SK-N-MC (cell line): ENCODE measurements at regions not wholly inside any gene's neighbourhood (a gene's known extent, or its start where the extent isn't known, plus 50 kb on each side); places are given as distances from the start of the nearest gene placed in this dataset.

ENCODE experiments used
- EZH2 ChIP-seq: fragments of 200-600 bp; sonication (generic); IDR thresholded peaks from one replicate; pipeline ENCODE4 v1.6.1; 2017; ENCODE audit warnings: antibody characterized with exemption
- POLR2AphosphoS5 ChIP-seq: IDR thresholded peaks from 2 replicates; pipeline ENCODE4 v1.6.1; 2012; ENCODE audit warnings: mild to moderate bottlenecking, low read depth, low read length, borderline replicate concordance

GRCh38 chr4:19171832-19172231, 1079.9 kb upstream of the SLIT2 start:
- TF ChIP-seq POLR2AphosphoS5: no peak
- no peak for TF ChIP-seq EZH2
